ENCODE measurements at regions not wholly inside any gene's neighbourhood (a gene's known extent, or its start where the extent isn't known, plus 50 kb on each side); places are given as distances from the start of the nearest gene placed in this dataset.

- no peak for DNase-seq
These were observed 133.2 kb upstream of the ZNF618 start for GRCh38 chr9:113742878-113743277.

DNA sequence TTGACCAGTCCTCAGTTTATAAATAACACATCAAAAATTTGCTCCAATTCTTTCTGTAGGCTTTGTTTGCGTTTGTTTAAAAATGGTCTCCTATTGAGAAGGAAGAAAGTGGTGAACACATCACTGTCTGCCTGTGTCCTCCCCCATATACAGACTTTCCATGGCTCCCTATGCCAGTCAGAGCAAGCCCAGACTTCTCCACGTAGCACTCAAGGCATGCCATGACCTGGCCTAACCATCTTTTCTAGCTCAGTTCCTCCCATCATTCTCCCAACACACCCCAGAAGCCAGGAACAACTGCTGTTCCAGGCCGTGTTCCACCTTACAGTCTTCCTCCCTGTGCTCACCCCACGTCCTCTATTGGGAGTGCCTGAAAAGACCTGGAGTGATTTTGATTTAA lies 129.6 kb upstream of the ZNF618 start:
- DNase-seq: no peak

GRCh38 chr9:113748135-113748534 lies 128.0 kb upstream of the ZNF618 start:
- DNase-seq: no peak

DNA sequence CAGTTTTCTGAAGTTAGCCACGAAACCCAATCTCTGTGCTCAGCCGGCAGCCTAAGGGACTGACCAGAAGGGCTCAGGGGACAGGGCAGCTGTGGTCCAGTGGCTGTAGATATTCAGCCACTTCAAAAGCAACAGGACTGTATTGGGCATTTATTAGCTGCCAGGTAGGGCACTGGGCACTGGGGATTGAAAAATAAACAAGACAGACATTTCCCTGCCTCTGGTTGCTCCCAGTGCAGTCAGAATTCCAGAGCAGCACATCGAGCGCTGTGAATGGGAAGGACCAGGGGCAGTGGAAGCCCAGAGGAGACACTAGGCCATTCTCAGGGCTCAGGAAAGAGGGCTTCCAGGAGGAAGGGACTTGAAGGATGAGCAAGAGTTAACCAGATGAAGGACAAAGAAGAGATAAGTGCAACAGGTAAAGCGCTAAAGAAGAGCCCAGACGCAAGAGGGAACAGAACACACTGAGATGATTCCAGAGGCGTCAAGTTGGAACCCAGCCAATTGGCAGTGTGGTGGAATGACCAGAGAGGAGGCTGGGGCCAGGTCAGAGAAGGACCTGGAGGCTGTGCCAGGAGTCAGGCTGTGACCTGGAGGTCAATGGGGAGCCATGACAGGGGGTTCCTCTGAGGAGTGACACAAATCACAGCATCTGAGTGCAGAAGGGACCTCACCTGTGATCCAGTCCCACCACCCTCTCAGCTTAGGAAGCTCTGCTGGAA lies 122.5 kb upstream of the ZNF618 start:
- no peak for DNase-seq

DNA sequence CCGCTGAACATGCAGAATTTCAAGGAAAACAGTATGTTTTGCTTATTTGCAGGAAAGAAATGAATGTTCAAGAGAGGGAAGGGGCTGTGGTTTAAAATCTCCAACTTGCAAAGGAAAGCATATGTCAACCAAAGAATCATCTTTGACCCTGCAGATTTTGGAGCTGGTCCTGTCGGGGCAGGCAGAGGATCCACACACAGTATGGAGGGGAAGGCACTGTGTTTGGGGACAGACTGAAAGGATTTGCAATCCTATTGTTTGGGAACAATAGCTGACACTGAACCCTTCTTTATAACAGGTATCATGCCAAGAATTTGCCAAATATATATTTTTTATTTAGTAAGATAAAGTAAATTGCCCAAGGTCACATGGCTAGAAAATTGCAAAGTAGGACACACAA lies 121.4 kb upstream of the ZNF618 start:
- no peak for DNase-seq

DNA sequence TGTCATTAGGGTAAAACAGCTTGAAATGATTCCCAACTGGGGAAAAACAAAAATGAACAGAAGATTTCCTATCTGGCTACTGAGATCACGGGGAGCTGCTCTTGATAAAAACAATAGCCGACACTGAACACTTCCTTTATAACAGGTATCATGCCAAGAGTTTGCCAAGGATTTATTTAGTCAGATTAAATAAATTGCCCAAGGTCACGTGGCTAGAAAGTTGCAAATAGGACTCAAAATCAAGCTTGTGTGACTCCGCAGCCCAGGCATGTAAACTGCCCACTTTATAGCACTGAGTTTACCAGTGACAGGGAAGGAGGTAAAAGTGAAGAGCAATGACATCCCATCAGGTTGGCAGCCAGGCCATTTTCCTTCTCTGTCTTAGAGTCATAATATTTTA lies 120.7 kb upstream of the ZNF618 start:
- no peak for DNase-seq

DNA sequence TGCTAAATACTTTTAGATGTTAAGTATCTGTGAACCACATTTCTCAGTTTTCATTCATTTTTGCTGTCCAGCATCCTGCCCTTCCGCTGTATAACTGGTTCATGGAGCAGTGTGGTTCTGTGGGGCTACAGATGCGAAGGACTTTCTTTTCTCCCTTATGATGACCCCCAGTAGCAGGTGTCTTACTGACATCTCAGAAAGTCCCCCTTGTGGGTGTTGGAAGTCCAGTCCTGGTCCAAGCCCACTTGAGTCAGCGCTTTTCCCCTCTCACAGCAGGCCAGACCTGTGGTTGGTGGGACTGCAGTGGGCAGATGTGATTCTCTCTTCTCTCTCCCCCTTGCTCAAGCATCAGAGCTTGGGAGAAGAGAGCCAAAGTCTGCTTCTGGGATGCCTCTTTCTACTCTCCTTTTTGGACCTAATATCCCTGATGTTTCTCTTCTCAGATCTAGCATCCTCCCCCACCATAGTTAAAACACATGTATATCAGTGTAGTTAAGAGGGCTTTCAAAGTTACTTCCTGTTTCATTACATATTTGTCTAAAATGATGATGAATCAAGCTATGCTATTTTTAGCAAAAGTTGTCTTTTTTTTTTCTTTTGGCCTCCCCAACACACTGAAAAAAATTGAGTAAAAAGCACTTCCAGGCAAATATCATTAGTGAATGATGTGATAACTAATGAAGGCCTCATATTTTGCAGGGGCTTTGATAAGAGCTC lies 119.5 kb upstream of the ZNF618 start:
- no peak for DNase-seq

- no peak for DNase-seq
These were observed 112.7 kb upstream of the ZNF618 start for GRCh38 chr9:113763429-113763828.

DNA sequence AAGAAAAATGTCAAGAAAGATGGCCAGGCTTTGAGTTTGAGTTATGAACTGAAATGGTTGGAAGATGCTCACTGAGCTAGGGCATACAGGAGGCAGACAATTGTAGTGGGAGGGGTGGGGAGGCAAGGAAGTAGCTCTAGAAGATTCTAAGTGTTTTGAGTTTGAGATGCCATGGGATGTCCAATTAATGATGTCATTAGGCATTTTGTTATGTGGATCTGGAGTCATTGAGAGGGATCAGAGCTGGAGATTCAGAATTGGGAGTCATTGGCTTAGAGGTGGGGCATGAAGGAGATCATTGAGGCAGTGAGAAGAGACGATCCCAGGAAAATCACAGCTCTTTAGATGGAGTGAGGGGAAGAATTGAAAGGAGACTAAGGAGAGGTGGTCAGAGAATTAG lies 111.5 kb upstream of the ZNF618 start:
- DNase-seq: no peak

- DNase-seq: no peak
These were observed 106.7 kb upstream of the ZNF618 start for GRCh38 chr9:113769412-113769811.

DNA sequence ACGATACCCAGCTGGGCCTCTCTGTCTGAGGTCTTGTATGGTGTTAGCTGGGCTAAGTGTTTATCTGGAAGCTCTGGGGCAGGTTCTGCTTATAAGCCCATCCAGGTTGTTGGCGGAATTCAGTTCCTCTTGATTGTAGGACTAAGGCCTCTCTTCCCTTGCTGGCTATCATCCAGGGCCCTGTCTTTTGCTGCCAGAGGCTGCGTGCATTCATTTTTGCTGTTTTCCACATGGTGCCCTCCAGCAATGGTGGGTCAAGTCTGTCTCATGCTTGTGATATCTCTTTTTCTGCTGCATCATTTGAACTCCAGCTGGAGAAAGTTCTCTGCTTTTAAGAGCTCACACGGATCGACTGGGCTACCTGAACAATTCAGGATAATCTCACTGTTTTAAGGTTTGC lies 105.7 kb upstream of the ZNF618 start:
- no peak for DNase-seq

DNA sequence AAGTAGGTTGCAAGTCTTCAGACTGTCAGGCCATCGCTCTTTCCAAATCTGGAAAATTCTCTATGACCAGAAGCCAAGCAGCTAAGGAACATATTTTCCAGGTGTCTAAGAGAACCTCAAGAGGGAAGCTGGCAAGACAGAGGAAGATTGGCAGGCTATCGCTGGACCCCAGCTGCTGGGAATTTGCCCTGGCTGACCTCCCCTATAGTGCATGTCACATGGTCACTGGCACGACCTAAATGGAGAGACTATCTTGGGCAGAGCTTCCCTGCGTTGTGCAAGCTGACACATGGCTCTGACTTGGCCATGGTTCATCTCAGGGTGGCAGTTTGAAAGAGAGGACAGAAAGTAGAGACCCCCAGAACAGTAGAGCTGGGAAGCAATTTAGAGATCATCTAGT lies 104.9 kb upstream of the ZNF618 start:
- DNase-seq: no peak

DNA sequence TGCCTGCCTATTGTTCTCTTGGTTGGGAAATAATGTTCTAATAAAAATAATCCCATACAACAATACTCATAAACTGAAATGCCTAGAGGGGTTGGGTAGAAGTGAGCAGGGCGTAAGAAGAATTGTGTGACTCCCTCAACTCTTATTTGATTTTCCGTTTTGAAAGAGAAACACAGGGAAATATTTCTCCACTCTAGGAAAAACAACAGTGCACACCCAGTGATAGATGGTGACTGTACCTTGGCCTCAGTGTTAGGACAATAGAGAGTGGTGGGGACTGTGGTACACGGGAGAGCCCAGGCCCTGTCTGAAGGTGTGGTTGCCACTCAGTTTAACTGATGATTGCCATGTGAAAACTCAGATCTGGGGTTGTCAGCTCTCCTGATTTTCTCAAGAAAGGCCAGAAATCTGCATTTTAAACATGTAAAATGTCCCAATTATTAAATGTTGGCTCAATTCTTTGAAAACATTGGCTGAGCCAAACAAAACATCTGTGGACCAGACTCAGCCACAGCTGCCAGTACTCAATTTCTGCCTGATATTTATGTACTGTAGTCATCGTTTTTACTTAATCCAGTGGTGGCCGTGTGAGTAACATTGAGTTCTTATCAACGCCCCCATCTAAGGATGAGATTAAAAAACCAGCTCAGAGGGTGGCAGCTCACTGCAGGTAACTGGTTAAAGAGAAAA lies 103.8 kb upstream of the ZNF618 start:
- DNase-seq: no peak

- DNase-seq: no peak
These were observed 101.1 kb upstream of the ZNF618 start for GRCh38 chr9:113774963-113775362.

DNA sequence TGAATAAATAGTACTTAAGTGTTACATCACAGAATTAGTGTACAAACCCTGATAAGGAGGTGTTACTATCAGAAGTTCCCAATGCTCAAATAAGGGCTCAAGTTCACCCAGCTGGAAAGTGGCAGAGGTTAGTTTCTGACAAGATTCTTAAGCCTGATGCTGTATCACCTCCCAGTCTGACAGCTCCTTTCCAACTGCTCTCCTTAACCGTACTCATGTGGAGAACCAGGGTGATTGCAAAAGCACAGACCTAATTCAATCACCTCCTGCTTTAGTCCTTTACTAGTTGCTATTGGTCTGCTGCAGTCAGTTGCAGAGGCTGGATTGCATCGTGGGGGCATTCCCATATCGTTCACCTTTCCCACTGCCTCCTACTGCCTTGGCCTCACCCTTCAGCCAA lies 100.4 kb upstream of the ZNF618 start:
- DNase-seq: no peak

DNA sequence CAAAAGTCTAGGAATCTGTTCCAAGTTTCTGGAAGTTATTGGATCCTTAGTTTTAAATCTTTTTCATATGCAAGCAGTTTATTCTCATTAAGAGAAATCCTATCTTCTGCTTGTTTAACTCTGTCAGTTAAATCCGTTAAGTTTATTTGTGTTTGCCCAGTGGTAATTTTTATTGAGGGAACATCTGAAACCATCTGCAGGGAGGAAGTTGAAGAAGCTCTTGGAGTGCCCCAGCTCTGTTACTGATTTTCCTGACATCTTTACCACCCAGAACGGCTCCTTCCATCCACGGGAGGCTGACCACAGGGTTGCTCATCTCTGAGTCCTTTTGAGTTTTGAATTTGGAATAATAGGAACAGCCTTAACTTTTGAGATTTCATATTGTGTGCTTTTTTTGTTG lies 99.9 kb upstream of the ZNF618 start:
- DNase-seq: no peak

DNA sequence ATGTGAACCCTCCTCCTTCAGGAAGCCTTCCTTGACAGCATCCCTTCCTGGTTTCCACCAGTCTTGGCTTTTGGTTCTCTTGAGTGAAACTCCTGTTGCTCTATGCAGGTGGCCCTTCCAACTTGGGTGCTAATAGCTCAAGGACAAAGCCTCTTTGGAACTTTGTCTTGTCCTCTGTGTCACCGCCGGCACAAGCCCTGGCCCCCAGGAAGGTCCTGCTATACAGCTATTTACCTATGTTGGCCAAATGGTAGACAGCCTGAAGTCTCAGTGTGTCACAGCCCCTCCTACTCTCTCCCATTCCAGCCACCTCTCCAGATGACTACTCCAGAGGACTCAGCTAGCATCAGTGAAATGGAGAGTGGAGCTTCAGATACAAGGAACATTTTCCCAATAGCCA lies 94.7 kb upstream of the ZNF618 start:
- DNase-seq: no peak

GRCh38 chr9:113781896-113782295 lies 94.2 kb upstream of the ZNF618 start:
- no peak for DNase-seq

DNA sequence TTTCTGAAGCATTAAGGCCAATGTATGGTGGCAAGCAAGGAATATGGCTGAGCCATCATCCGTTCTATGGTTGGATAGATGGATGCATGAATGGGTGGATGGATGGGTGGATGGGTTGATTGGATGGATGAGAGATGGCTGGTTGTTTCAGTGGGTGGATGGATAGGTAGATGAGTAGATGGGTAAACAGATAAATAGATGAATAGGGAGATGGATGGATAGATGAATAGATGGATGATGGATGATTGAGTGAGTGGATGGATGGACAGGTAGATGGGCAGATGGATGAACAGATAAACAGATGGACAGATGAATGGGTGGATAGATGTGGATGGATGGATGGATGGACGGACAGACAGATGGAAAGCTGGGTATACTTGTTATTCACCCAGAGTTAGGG lies 92.6 kb upstream of the ZNF618 start:
- DNase-seq: no peak

GRCh38 chr9:113785334-113785733 lies 90.8 kb upstream of the ZNF618 start:
- no peak for DNase-seq

DNA sequence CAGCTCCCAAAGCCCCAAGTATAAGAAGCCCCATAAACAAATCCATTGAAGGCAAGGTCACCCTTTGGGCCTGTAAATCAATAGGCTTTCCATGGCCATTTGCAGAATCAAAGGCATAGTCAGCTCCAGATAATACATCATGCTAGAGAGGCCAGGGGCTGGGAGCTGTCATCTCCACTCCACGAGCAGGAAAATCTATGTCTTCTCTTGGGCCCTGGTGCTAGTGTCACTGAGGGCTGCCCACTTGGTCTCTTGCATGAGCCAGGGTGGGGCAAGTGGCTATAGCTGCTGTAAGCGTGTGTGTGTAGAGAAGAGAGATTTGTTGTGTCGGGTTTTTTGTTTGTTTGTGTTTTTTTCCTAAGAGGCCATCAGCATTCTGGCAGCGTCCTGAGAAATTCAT lies 90.0 kb upstream of the ZNF618 start:
- no peak for DNase-seq

GRCh38 chr9:113787871-113788270 lies 88.2 kb upstream of the ZNF618 start:
- no peak for DNase-seq

DNA sequence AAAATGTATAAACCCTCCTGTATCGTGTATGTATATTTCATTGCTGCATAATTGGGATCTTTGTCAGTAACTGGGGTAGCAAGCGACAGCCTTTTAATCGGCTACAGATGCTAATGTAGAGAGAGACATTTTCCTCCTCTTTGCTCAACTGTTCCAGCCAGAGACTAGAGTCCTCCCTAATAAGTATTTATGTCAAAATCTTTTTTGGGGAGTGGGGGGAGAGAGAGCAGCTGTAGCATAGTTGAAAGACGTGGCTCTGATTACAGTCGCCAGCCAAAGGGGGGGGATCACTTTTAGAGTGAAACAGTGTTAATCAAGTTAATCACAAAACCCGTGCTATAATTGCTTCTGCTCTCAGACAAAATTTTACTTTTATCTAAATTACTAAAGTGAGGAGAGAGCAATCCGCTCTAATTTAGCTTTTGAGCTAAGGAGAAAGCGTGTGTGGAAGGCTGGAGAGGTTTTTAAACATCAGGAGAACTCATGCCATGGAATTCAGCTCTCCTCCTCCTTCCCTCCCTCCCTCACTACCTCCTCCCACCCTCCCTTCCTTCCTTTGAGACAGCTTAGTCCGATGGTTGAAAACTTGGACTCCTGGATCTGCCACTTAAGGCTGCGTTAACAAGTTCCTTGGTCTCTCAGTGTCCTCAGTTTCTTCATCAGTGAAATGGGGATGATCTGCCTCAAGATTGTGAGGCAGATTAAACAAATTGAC lies 87.3 kb upstream of the ZNF618 start:
- DNase-seq: no peak

GRCh38 chr9:113790093-113790492 lies 86.0 kb upstream of the ZNF618 start:
- no peak for DNase-seq

Measured in NCI-H1105 (cell line).